OCI-LY1 (cell line): ENCODE measurements at regions not wholly inside any gene's neighbourhood (a gene's known extent, or its start where the extent isn't known, plus 50 kb on each side); places are given as distances from the start of the nearest gene placed in this dataset.

Experiments
- CTCF ChIP-seq: fragments of 200-600 bp; sonication (generic), shearing (Covaris generic); IDR thresholded peaks from 2 replicates; pipeline ENCODE4 v1.5.1; 2017; ENCODE audit warnings: mild to moderate bottlenecking, antibody characterized with exemption, low read length, moderate library complexity, mixed read lengths
- EZH2 ChIP-seq: fragments of 200-600 bp; sonication (generic), shearing (Covaris generic); IDR thresholded peaks from 2 replicates; pipeline ENCODE4 v1.8.0; 2017; ENCODE audit warnings: borderline replicate concordance, mixed run types, mild to moderate bottlenecking, antibody characterized with exemption, low read length, moderate library complexity, mixed read lengths

- TF ChIP-seq EZH2 (no peak), CTCF (no peak)
These were observed 340.9 kb downstream of the SEMA3D start for GRCh38 chr7:84845971-84846370.
